ENCODE measurements at regions not wholly inside any gene's neighbourhood (a gene's known extent, or its start where the extent isn't known, plus 50 kb on each side); places are given as distances from the start of the nearest gene placed in this dataset.

DNA sequence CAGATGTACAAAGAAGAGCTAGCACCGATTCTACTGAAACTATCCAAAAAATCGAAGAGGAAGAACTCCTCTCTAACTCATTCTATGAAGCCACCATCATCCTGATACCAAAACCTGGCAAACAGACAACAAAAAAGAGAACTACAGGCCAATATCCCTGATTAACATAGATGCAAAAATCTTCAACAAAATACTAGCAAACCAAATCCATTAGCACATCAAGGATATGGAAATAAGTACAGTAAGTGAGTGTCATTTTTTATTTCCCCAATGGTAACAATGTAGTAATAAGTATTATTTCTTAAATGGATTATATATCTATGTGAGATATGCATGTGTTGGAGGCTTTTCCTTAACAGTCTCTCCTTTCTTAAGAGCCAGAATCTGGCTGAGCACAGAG lies 134.5 kb upstream of the SMLR1 start:
- TF ChIP-seq, protein P1, sequence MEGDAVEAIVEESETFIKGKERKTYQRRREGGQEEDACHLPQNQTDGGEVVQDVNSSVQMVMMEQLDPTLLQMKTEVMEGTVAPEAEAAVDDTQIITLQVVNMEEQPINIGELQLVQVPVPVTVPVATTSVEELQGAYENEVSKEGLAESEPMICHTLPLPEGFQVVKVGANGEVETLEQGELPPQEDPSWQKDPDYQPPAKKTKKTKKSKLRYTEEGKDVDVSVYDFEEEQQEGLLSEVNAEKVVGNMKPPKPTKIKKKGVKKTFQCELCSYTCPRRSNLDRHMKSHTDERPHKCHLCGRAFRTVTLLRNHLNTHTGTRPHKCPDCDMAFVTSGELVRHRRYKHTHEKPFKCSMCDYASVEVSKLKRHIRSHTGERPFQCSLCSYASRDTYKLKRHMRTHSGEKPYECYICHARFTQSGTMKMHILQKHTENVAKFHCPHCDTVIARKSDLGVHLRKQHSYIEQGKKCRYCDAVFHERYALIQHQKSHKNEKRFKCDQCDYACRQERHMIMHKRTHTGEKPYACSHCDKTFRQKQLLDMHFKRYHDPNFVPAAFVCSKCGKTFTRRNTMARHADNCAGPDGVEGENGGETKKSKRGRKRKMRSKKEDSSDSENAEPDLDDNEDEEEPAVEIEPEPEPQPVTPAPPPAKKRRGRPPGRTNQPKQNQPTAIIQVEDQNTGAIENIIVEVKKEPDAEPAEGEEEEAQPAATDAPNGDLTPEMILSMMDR (IDR thresholded peaks at IDR 0.05): no peak
- TF ChIP-seq POLR2A (IDR thresholded peaks at IDR 0.05): no peak
- Histone ChIP-seq H3K27ac (no peak overlapping the region), H3K4me3 (no peak overlapping the region), H3K4me1 (no peaks in the 10 kb centered on the region), H3K36me3 (no peaks in the 10 kb centered on the region), H3K9me3 (no peaks in the 10 kb centered on the region), H3K27me3 (no peaks in the 10 kb centered on the region)
- DNase-seq: no peak

DNA sequence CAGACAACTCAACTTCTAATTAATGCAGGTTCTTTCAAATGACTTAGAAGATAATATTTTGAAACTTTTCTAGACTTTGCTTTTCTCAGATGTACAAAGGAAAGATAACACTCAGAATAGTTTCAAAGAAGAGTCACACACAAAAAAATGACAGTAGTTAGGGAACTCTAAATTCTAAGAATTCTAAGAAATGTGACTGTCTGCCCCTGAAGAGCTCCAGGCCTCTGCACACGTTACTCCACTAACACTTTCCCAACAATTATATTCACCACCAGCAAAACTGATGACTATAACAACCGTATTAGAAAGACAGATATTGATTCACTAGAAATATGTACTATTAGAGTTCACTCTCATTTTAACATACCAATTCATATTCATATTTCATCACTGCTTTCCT lies 133.3 kb upstream of the SMLR1 start:
- no peaks in the 10 kb centered on the region for H3K9me3 ChIP-seq
- no peak for DNase-seq
- no peak for TF ChIP-seq POLR2A (IDR thresholded peaks at IDR 0.05)
- TF ChIP-seq, protein P1 (IDR thresholded peaks at IDR 0.05): no peak
- H3K27me3 ChIP-seq: no peaks in the 10 kb centered on the region
- no peak overlapping the region for H3K27ac ChIP-seq
- H3K4me1 ChIP-seq: no peaks in the 10 kb centered on the region
- H3K4me3 ChIP-seq: no peak overlapping the region
- no peaks in the 10 kb centered on the region for H3K36me3 ChIP-seq

DNA sequence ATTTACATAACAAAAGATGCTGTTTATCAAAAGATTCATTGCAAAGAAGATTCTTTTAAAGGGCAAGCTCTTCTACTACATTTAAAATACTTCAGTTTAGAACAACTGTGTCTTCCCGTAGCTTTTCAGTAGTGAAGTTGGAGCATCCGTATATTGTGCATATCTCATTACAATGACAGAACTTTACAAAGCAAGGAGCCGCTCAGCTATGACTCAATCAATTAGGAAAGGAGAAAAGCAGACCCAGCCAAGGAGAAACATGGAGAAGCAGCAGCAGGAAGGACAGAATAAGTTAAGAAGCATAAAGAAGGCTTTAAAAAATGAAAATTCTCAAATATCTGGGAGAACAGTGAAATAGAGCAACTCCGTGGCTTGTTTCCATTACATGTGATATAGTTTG lies 132.6 kb upstream of the SMLR1 start:
- TF ChIP-seq POLR2A (IDR thresholded peaks at IDR 0.05): no peak
- TF ChIP-seq, protein P1 (IDR thresholded peaks at IDR 0.05): no peak

DNA sequence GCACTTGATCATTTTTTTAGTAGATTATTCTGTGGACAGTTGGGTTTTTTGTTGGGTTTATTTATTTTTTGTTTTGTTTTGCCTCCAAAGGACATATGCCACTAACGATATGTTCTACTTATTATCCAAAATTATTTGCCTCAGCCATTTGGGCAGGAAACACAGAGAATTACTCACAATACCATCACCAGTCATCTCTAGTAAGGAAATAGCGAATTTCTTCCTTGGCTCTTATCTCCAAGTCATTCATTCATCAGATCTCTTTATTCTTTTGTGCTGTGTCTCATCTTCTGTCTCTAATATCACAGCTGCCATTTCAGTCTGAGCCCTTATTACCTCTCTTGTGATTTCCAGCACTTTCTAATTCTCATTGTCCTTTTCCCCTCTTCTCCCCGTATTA lies 130.4 kb upstream of the SMLR1 start:
- TF ChIP-seq, protein P1 (IDR thresholded peaks at IDR 0.05): no peak
- TF ChIP-seq POLR2A (IDR thresholded peaks at IDR 0.05): no peak
- H3K36me3 ChIP-seq: no peaks in the 10 kb centered on the region

More for the DNA sequence above, 132.6 kb upstream of the SMLR1 start:
- H3K4me1 ChIP-seq: no peaks in the 10 kb centered on the region
- no peak for DNase-seq
- H3K9me3 ChIP-seq: no peaks in the 10 kb centered on the region
- H3K36me3 ChIP-seq: no peaks in the 10 kb centered on the region
- H3K4me3 ChIP-seq: no peak overlapping the region
- H3K27me3 ChIP-seq: no peaks in the 10 kb centered on the region
- H3K27ac ChIP-seq: no peak overlapping the region

DNA sequence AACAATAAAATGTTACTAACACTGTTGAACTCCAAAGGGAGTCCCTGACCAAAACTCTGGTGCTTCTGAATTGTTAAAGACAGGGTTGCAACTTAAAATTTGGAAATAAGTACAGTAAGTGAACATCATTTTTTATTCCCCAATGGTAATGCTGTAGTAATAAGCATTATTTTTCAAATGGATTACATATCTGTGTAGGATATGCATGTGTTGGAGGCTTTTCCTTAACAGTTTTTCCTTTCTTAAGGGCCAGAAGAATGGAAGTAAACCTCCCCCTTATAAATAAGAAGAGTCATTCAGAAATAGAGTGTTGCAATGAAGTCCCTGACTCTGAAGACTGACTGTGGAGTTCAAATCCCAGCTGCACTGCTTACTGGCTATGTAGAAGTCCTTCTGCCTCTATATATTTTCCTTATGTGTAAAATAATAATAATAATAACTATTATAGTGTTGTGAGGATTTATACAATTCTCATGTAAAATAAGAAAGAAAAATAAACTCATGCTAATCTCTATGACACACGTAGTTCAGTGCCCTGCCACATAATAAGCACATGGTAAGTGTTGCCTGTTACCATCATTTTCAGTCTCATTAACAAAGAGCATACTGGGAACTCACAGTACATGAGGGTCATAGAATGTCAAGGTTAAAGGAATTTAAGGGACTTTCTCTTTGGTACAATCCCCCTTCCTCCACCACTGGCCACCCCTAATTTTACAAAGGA lies 129.8 kb upstream of the SMLR1 start:
- no peak for TF ChIP-seq POLR2A (IDR thresholded peaks at IDR 0.05)
- TF ChIP-seq, protein P1 (IDR thresholded peaks at IDR 0.05): no peak
- Histone ChIP-seq H3K27ac (no peak overlapping the region), H3K4me1 (no peaks in the 10 kb centered on the region), H3K36me3 (no peaks in the 10 kb centered on the region), H3K9me3 (no peaks in the 10 kb centered on the region), H3K27me3 (no peaks in the 10 kb centered on the region), H3K4me3 (no peak overlapping the region)
- DNase-seq: no peak

More for the DNA sequence above, 130.4 kb upstream of the SMLR1 start:
- DNase-seq: no peak
- no peak overlapping the region for H3K27ac ChIP-seq
- no peaks in the 10 kb centered on the region for H3K4me1 ChIP-seq
- no peaks in the 10 kb centered on the region for H3K9me3 ChIP-seq
- no peak overlapping the region for H3K4me3 ChIP-seq
- no peaks in the 10 kb centered on the region for H3K27me3 ChIP-seq
